HG03060 (cell line): ENCODE measurements at regions not wholly inside any gene's neighbourhood (a gene's known extent, or its start where the extent isn't known, plus 50 kb on each side); places are given as distances from the start of the nearest gene placed in this dataset.

ENCODE experiments used
- ATAC-seq: cut with Tn5 transposase; IDR thresholded peaks from one replicate; pipeline ENCODE4 v1.9.1; 2021; ENCODE audit warnings: low read depth, moderate number of reproducible peaks; ENCODE audit not compliant: unreplicated experiment

DNA sequence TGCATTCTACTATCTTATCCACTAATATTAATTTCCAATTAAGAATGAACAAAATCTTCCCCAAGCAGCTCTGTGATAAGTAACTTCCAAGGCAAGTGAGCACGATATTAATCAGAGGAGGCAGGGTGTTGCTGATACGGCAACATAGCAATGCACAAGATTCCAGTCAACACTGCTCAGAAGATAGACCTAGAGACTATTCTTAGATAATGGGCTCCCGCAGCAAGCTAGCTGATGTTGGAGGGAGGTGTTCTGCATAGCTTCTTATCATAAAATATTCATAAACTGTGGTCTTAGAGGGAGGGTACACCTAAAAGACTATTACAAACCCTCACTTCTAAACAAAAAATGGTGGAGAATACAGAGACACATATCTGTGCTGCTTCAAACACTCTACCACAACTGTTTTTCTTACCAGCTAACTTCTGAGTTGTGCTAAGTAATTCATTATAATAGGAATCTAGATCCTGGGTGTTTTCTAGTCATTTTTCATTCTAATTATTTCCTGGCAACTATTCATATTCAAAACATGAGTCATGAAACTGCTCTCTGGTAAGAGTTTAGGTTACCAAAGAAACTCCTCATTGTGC lies 382.0 kb upstream of the SOX14 start:
- ATAC-seq, result no peak

- no peak for ATAC-seq
These were observed 378.2 kb upstream of the SOX14 start for GRCh38 chr3:137385922-137386321.

DNA sequence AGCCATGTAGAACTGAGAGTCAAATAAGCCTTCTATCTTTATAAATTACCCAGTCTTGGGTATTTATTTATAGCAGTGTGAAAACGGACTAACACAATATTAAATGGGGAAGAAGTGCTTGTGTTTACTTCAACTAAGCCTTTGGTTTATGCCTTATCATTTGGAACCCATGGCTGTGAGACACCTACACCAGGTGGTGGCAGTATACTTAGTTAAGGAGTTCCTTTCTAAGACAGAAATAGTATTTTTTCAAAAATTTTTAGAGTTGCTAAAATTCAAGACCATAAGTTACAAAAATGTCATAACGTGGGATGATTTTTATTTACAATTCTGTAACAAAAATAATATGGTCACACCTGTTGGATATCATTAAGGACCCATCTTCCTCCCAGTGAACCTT lies 354.5 kb upstream of the SOX14 start:
- ATAC-seq, result no peak

DNA sequence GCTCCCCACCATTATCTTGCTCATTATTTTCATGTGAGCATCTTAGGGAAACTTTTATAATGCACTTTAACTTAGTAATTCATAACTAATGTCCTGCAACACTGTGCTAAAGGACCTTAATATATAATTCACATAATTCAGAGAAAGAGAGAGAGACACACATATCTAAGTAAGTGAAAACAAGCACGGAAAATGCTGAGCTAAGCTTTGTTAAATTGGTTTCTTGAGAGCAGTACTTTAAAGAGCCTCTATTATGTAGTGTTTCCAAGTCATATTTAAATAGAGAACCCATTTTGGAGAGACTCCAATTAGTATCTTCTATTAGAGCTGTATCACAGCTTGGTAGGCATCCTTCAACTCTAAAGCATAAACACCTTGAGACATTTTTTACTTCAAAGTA lies 354.1 kb upstream of the SOX14 start:
- ATAC-seq, result no peak

- no peak for ATAC-seq
These were observed 343.7 kb upstream of the SOX14 start for GRCh38 chr3:137420198-137420995.

GRCh38 chr3:137438561-137438960 lies 325.6 kb upstream of the SOX14 start:
- ATAC-seq, result no peak

DNA sequence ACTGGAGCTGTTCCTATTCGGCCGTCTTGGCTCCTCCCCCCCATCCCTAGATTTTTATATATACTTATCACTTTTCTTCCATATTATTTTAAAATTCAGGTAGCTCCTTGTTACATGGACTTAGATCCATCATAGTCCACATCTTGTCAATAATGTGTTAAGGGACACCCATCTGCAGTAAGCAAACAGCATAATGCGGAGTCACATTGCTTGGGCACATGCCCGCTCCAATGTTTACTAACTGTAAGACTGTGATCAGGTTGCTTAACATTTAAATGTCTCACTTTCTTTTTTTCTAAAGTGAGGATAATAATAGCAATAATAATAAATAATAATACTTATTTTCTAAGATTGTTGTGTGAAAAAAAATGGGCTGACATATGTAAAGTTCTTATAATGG lies 303.2 kb upstream of the SOX14 start:
- ATAC-seq, result no peak

DNA sequence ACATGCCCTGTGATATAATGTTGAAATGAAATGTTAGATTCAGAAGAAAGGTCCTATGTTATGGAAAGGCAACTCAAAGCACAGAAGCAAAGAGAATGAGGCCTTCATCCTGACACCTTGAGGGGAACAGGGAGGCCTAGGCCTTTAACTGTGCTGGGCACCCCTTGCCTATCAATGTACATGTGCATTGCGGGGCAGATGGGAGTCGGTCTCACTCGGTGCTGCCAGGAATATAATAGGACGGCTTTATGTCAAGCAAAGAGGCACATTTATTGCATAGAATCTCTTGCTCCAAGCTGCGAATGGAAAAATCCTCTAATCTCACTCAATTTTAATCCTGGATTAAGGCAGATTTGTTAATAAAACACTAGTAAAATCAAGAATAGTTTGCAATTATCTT lies 301.0 kb upstream of the SOX14 start:
- no peak for ATAC-seq

DNA sequence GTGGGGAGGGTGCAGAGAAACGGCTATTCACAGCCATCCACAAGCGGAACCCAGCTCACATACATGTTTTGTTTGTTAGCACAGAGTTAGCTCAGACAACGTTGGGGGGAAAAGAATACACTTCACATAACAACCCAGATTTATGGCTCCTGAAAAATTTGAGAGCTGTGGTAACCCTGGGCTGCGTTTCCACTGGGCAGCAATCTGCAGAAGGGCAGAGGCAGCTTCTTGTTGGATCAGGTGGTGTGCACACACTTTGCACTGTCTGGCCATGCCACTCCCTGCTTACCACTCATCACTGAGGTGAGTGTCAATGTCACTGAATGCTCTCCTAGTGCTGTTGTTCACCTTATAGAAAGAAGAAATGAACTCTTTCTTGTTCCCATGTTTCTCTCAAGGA lies 299.8 kb upstream of the SOX14 start:
- no peak for ATAC-seq

DNA sequence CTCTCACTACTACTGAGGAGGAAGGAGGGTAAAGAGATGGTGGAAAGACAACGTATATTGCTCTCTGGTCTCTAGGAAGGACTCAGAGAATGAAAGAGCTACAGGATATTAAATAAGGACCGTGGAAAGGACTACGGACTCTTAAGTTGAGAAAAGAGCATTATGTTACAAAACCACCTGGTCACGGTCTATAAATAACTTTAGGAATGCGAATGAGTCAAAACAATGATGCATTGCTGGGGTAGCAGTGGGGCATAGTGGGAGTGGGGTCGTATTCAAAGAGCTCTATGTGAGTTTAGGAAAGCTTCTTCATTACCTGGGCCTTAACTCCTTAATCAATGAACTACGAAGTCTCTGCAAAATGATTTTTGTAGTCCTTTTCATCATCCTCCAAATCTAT lies 295.7 kb upstream of the SOX14 start:
- ATAC-seq, result no peak

DNA sequence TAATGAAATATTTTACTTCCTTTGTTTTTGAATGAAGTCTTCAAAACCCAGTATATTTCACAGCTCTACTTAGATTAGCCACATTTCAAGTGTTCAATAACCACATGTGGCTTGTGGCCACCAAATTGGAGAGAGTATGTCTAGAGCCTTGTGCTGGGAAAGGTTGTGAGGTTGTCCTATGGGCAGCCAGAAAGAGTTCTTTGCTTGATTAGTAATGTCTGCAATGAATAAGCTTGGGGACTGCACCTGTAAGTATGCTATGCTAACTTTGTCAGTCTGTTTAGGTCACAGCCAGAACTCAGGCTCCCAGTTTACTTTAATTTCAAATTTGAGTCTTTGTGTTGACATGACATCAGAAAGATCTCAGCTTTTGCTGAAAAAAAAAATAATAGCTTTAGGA lies 294.9 kb upstream of the SOX14 start:
- no peak for ATAC-seq

DNA sequence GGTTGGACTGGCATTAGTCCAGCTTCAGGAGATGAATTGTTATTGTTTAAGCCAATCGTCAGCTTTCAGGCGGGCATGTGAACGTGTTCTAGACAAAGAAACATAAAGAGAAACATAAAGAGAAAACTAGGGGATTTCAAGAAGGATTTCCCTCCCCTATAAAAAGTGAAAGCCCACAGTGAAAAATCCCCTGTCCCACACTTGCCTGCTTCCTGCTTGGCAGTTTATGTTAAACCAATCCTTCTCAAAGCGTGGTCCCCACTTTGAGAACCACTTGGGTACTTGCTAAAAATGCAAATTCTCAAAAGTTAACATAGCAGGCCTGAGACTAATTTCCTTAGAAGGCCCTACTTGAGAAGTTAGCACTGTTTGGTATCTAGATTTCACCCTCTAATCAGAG lies 293.0 kb upstream of the SOX14 start:
- ATAC-seq, result no peak

DNA sequence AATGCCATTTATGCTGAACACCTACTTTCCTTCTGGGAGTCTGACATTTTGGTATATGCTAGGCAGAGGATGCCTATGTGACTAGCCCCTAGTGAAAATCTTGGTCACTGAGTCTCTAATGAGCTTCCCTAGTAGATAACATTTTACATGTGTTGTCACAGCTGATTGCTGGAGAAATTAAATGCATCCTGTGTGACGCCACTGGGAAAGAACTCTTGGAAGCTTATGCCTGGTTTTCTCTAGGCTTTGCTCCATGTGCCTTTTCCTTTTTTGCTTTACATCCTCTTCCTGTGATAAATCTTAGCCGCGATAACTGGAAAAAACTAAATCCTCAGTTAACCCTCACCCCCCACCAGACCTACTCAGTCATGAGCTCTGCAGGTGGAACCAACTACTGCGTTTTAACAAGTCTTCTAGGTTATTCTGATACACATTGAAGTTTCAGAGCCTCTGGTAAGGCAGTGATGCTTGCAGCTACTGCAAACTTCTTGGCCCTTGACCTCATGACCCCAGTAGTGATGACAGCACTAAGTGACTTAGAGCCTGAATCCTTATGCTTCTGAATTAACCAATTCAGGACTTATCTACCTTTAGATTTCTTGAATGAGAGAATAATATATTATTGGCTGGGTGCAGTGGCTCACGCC lies 292.4 kb upstream of the SOX14 start:
- no peak for ATAC-seq

DNA sequence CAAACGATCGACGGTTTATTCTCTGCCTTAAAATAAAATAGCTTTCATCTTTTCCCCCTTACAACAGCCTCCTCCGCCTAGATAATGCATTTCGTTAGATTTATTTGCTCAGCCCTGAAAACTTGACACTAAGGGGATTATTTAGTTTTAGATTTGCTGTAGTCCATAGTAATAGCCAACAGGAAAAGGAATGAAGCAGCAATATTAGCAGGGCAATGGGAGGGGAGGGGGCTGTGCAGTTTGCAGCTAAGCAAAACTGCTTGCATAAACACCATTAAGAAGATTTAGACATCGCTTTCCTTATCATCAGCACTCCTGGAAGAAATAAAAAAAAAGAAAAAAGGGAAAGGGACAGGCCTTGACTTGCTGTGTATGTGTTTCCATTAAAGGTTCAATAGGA lies 286.5 kb upstream of the SOX14 start:
- no peak for ATAC-seq

GRCh38 chr3:137509354-137510045 lies 254.6 kb upstream of the SOX14 start:
- no peak for ATAC-seq

GRCh38 chr3:137511655-137512054 lies 252.5 kb upstream of the SOX14 start:
- no peak for ATAC-seq

- ATAC-seq, result no peak
These were observed 249.3 kb upstream of the SOX14 start for GRCh38 chr3:137514853-137515252.

GRCh38 chr3:137519602-137520001 lies 244.5 kb upstream of the SOX14 start:
- ATAC-seq, result no peak

DNA sequence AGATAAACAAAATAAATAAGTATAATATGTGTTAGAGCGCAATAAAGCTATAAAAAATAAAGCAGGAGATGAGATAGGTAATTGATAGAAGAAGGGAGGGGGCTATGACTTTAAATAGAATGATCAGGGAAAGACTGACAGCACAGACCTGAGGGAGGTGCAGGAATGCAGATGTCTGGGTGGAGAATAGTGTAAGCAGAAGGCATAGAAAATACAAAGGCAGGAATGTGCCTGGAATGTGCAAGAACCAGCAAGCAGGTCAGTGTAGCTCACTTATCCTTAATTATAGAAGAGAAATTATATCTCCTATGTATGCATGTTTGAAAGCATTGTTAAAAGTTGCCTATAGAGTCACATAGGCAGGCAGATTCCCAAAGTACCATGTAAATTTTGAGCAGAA lies 239.4 kb upstream of the SOX14 start:
- no peak for ATAC-seq

DNA sequence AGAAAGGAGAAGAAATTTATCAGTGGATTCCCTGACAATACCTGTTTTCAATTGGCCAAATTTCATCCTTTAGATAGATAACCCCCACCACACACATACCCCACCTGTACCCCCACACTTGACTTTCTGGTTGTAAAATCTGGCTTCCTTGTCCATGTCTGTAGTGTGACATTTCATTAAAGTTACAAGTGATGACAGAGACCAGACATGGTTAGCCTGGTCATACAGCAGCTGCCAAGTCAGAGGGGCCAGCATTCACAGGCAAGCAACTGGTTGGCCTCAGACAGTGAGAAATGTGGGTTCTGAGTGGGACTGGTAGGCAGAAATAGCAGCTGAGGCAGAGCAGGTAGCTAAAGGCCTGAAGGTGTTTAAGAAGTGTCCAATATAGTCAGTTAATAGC lies 238.6 kb upstream of the SOX14 start:
- ATAC-seq, result no peak

- no peak for ATAC-seq
These were observed 222.1 kb upstream of the SOX14 start for GRCh38 chr3:137542049-137542448.
